IMR-90 (cell line): ENCODE measurements at regions not wholly inside any gene's neighbourhood (a gene's known extent, or its start where the extent isn't known, plus 50 kb on each side); places are given as distances from the start of the nearest gene placed in this dataset.

Source experiments
- ATAC-seq: fragments of 200-7000 bp; cut with Tn5 transposase; 2 replicates; pipeline ENCODE4 v1.9.1; 2020; ENCODE audit warnings: low read depth, mild to moderate bottlenecking, moderate library complexity
- BruUV-seq: library from RNA; stranded (reverse); fragments of 400-500 nt; replicated peaks from 2 replicates; lab custom pipeline; 2021; lab: Mats Ljungman, UMichigan
- CTCF ChIA-PET: fragments of 300-600 bp; formaldehyde crosslinking; extraction: SDS; loops from one replicate; lab custom pipeline; 2021; ENCODE audit warnings: antibody characterized with exemption; lab: Yijun Ruan, JAX
- POLR2A ChIA-PET: fragments of 300-600 bp; sonication (Branson Sonifier 250); formaldehyde crosslinking; loops from one replicate; lab custom pipeline; 2022; ENCODE audit warnings: antibody characterized with exemption; ENCODE audit not compliant: unreplicated experiment; lab: Charles Lee
- DNase-seq: peaks from one replicate; pipeline ENCODE4 v3.0.0; 2013
- H2AFZ ChIP-seq: replicated peaks from 2 replicates; pipeline ENCODE3; 2013; ENCODE audit warnings: low read length, mild to moderate bottlenecking; ENCODE audit not compliant: poor library complexity
- H2AK5ac ChIP-seq: 2 replicates; pipeline ENCODE4 v1.6.1; 2013; ENCODE audit warnings: low read depth, low read length, inconsistent platforms
- H2AK9ac ChIP-seq: replicated peaks from 2 replicates; pipeline ENCODE3; 2013; ENCODE audit warnings: mild to moderate bottlenecking, low read depth, low read length, moderate library complexity; ENCODE audit not compliant: poor library complexity
- H2BK120ac ChIP-seq: 2 replicates; pipeline ENCODE4 v1.6.1; 2013; ENCODE audit warnings: low read depth, low read length, inconsistent platforms
- H2BK15ac ChIP-seq: 3 replicates; pipeline ENCODE4 v1.6.1; 2013; ENCODE audit warnings: low read depth, low read length, inconsistent platforms
- H2BK20ac ChIP-seq: 2 replicates; pipeline ENCODE4 v1.6.1; 2013; ENCODE audit warnings: low read depth, mild to moderate bottlenecking, inconsistent platforms, low read length, moderate library complexity
- H2BK5ac ChIP-seq: 2 replicates; pipeline ENCODE4 v1.6.1; 2013; ENCODE audit warnings: mild to moderate bottlenecking, low read depth, low read length, inconsistent platforms; ENCODE audit not compliant: poor library complexity, severe bottlenecking
- H3K14ac ChIP-seq: replicated peaks from 2 replicates; pipeline ENCODE4 v1.6.1; 2013; ENCODE audit warnings: low read depth, low read length, inconsistent platforms
- H3K18ac ChIP-seq: 2 replicates; pipeline ENCODE4 v1.6.1; 2013; ENCODE audit warnings: low read depth, low read length, control low read depth
- H3K23ac ChIP-seq: 2 replicates; pipeline ENCODE4 v1.6.1; 2013; ENCODE audit warnings: low read depth, low read length, inconsistent platforms
- H3K27ac ChIP-seq: 2 replicates; pipeline ENCODE4 v1.5.1; 2013; ENCODE audit warnings: mild to moderate bottlenecking, control low read depth, low read length; ENCODE audit not compliant: insufficient read depth
- H3K27me3 ChIP-seq: 2 replicates; pipeline ENCODE4 v1.6.1; 2013; ENCODE audit warnings: low read length; ENCODE audit not compliant: control insufficient read depth, insufficient read depth
- H3K36me3 ChIP-seq: 2 replicates; pipeline ENCODE4 v1.6.1; 2013; ENCODE audit warnings: low read length, mixed read lengths; ENCODE audit not compliant: control insufficient read depth, insufficient read depth
- H3K4ac ChIP-seq: 2 replicates; pipeline ENCODE4 v1.6.1; 2013; ENCODE audit warnings: low read depth, low read length, inconsistent platforms
- H3K4me1 ChIP-seq: 2 replicates; pipeline ENCODE4 v1.6.1; 2013; ENCODE audit warnings: low read length, mixed read lengths; ENCODE audit not compliant: control insufficient read depth, insufficient read depth
- H3K4me2 ChIP-seq: 2 replicates; pipeline ENCODE4 v1.6.1; 2013; ENCODE audit warnings: low read depth, mild to moderate bottlenecking, control low read depth, low read length, moderate library complexity
- H3K4me3 ChIP-seq: 2 replicates; pipeline ENCODE4 v1.5.1; 2013; ENCODE audit warnings: low read depth, mild to moderate bottlenecking, control low read depth, low read length, moderate library complexity; ENCODE audit not compliant: insufficient read depth
- H3K56ac ChIP-seq: 2 replicates; pipeline ENCODE4 v1.6.1; 2013; ENCODE audit warnings: low read length, inconsistent platforms; ENCODE audit not compliant: insufficient read depth; ENCODE audit errors: extremely low read depth
- H3K79me1 ChIP-seq, 2 experiments: 2 replicates each; pipeline ENCODE4 v1.6.1; 2013; ENCODE audit warnings: low read length in 2 of 2, inconsistent platforms in 1 of 2, low read depth in 1 of 2
- H3K9ac ChIP-seq: 2 replicates; pipeline ENCODE4 v1.6.1; 2013; ENCODE audit warnings: low read depth, low read length, control low read depth
- H3K9me1 ChIP-seq: 2 replicates; pipeline ENCODE4 v1.6.1; 2013; ENCODE audit warnings: low read length, inconsistent platforms; ENCODE audit not compliant: insufficient read depth
- H3K9me3 ChIP-seq: 2 replicates; pipeline ENCODE4 v1.6.1; 2013; ENCODE audit warnings: low read length; ENCODE audit not compliant: control insufficient read depth, insufficient read depth
- H4K20me1 ChIP-seq: 2 replicates; pipeline ENCODE4 v1.6.1; 2013; ENCODE audit warnings: low read length, inconsistent platforms; ENCODE audit not compliant: insufficient read depth
- H4K5ac ChIP-seq: 2 replicates; pipeline ENCODE4 v1.6.1; 2013; ENCODE audit warnings: mild to moderate bottlenecking, low read depth, low read length, control low read depth
- H4K8ac ChIP-seq, 2 experiments: 2 replicates each; pipeline ENCODE4 v1.6.1; 2013; ENCODE audit warnings: low read depth in 2 of 2, low read length in 2 of 2, control low read depth in 1 of 2, inconsistent platforms in 1 of 2
- H4K91ac ChIP-seq: 2 replicates; pipeline ENCODE4 v1.6.1; 2013; ENCODE audit warnings: low read depth, low read length, inconsistent platforms; ENCODE audit not compliant: insufficient read depth
- BHLHE40 ChIP-seq: fragments of 150-350 bp; IDR thresholded peaks from 2 replicates; pipeline ENCODE4 v1.6.1; 2016; ENCODE audit warnings: mild to moderate bottlenecking, low read depth, low read length
- CEBPB ChIP-seq: IDR thresholded peaks from 2 replicates; pipeline ENCODE4 v1.6.1; 2012; ENCODE audit warnings: low read depth, low read length, improper control_type of control experiment
- CTCF ChIP-seq: conservative IDR thresholded peaks from 2 replicates; pipeline ENCODE4 v1.5.1; 2012; ENCODE audit warnings: mild to moderate bottlenecking, low read depth, low read length, improper control_type of control experiment
- ELK1 ChIP-seq: fragments of 150-350 bp; IDR thresholded peaks from 2 replicates; pipeline ENCODE4 v1.6.1; 2016; ENCODE audit warnings: low read depth, mild to moderate bottlenecking, low read length, moderate library complexity, borderline replicate concordance
- FOS ChIP-seq: fragments of 150-350 bp; IDR thresholded peaks from 2 replicates; pipeline ENCODE4 v1.6.1; 2016; ENCODE audit warnings: low read depth, low read length
- MAFK ChIP-seq: IDR thresholded peaks from 2 replicates; pipeline ENCODE4 v1.6.1; 2012; ENCODE audit warnings: low read depth, low read length, improper control_type of control experiment
- MAZ ChIP-seq: IDR thresholded peaks from 2 replicates; pipeline ENCODE4 v1.6.1; 2012; ENCODE audit warnings: low read depth, mild to moderate bottlenecking, low read length, improper control_type of control experiment, moderate library complexity, borderline replicate concordance
- MXI1 ChIP-seq: IDR thresholded peaks from 2 replicates; pipeline ENCODE4 v1.6.1; 2012; ENCODE audit warnings: low read depth, mild to moderate bottlenecking, low read length, moderate library complexity, borderline replicate concordance
- NFE2L2 ChIP-seq: fragments of 150-350 bp; IDR thresholded peaks from 2 replicates; pipeline ENCODE4 v1.6.1; 2016; ENCODE audit warnings: low read depth, mild to moderate bottlenecking, low read length
- POLR2A ChIP-seq: IDR thresholded peaks from 2 replicates; pipeline ENCODE4 v1.6.1; 2012; ENCODE audit warnings: mild to moderate bottlenecking, low read depth, low read length
- RAD21 ChIP-seq: IDR thresholded peaks from 2 replicates; pipeline ENCODE4 v1.6.1; 2012; ENCODE audit warnings: low read length, improper control_type of control experiment
- RCOR1 ChIP-seq: IDR thresholded peaks from 2 replicates; pipeline ENCODE4 v1.6.1; 2012; ENCODE audit warnings: mild to moderate bottlenecking, low read length, improper control_type of control experiment; ENCODE audit not compliant: insufficient replicate concordance
- SMC3 ChIP-seq: fragments of 150-350 bp; IDR thresholded peaks from 2 replicates; pipeline ENCODE4 v1.6.1; 2016; ENCODE audit warnings: low read depth, mild to moderate bottlenecking, antibody characterized with exemption, low read length, moderate library complexity
- USF2 ChIP-seq: fragments of 150-350 bp; IDR thresholded peaks from 2 replicates; pipeline ENCODE4 v1.6.1; 2017; ENCODE audit warnings: mild to moderate bottlenecking, antibody characterized with exemption, low read length, low read depth
- WGBS, 2 experiments: methylation state at CpG; one replicate each; pipeline versions ENCODE4 v1.1.5 to v1.1.7; 2013; ENCODE audit warnings: missing lambda C conversion rate in 2 of 2; ENCODE audit not compliant: insufficient read length in 1 of 2; ENCODE audit errors: extremely low coverage in 2 of 2; 5-methylcytosine and 5-hydroxymethylcytosine counted together
- dilution Hi-C: fragments of 300-500 bp; cut with HindIII; formaldehyde crosslinking; loops from one replicate; pipeline ENCODE4 v1.14.3; 2018; ENCODE audit warnings: low sequenced_read_pairs; ENCODE audit not compliant: unreplicated experiment
- in situ Hi-C: fragments of 300-500 bp; cut with MboI; formaldehyde crosslinking; loops from 3 replicates; pipeline ENCODE4 v1.14.3; 2019; ENCODE audit warnings: low sequenced_read_pairs, inconsistent platforms, mixed read lengths
- intact Hi-C: fragments of 100-400 bp; cut with micrococcal nuclease; formaldehyde crosslinking; loops from 2 replicates; pipeline ENCODE4 v1.10.0; 2022

GRCh38 chr14:82776958-82777357, 1243.3 kb upstream of the SEL1L start:
- Histone ChIP-seq H2AK5ac (no peak overlapping the region), H4K8ac (no peak overlapping the region), H3K9me3 (peaks cover 2% of the 10 kb centered on the region), H3K27ac (no peak overlapping the region), H2BK15ac (no peak overlapping the region), H4K20me1 (no peaks in the 10 kb centered on the region), H3K23ac (no peak overlapping the region), H4K5ac (no peak overlapping the region), H2BK5ac (no peak overlapping the region), H3K27me3 (no peaks in the 10 kb centered on the region), H3K14ac (no peak overlapping the region), H3K9ac (no peak overlapping the region), H3K4me3 (no peak overlapping the region), H3K4me2 (no peak overlapping the region), H2AFZ (no peak overlapping the region), H3K4ac (no peak overlapping the region), H3K56ac (no peak overlapping the region), H2BK120ac (no peak overlapping the region), H3K18ac (no peak overlapping the region), H4K91ac (no peak overlapping the region), H3K9me1 (no peaks in the 10 kb centered on the region), H2BK20ac (no peak overlapping the region), H3K79me1 (no peaks in the 10 kb centered on the region), H3K4me1 (no peaks in the 10 kb centered on the region), H2AK9ac (no peak overlapping the region), H3K36me3 (no peaks in the 10 kb centered on the region)
- intact Hi-C loops (no loop called here), in situ Hi-C loops (no loop called here), dilution Hi-C loops (no loop called here)
- DNase-seq (no peak), ATAC-seq (no peak)
- CTCF ChIA-PET: no interaction called here
- no TSS peak for BruUV-seq
- POLR2A ChIA-PET: no interaction called here
- WGBS, 2 experiments: 86% methylated on average over 1 of the region's 1 CpG; no CpG with 5 or more reads in 1 of the 2 experiments
- TF ChIP-seq MAZ (no peak), MXI1 (no peak), MAFK (no peak), POLR2A (no peak), NFE2L2 (no peak), CTCF (no peak), BHLHE40 (no peak), FOS (no peak), RCOR1 (no peak), USF2 (no peak), CEBPB (no peak), SMC3 (no peak), RAD21 (no peak), ELK1 (no peak)
